ENCODE measurements at regions not wholly inside any gene's neighbourhood (a gene's known extent, or its start where the extent isn't known, plus 50 kb on each side); places are given as distances from the start of the nearest gene placed in this dataset.

GRCh38 chr7:148940702-148941597 is 56.9 kb upstream of the EZH2 start (continued):
- TF ChIP-seq KDM5A (IDR thresholded peaks at IDR 0.05; ENCODE audit: borderline replicate concordance, low read length), result peak; percentile 47; the same call in 1 of the 2 replicates
- TF ChIP-seq ZUFSP (CRISPR knock-in tag; IDR thresholded peaks at IDR 0.05; ENCODE audit: borderline replicate concordance), result no peak
- TF ChIP-seq ARID4A (CRISPR knock-in tag; IDR thresholded peaks at IDR 0.05; ENCODE audit: borderline replicate concordance), result peak; percentile 88
- peak; percentile 84 for TF ChIP-seq UBTF (CRISPR knock-in tag; IDR thresholded peaks at IDR 0.05)
- no peak for TF ChIP-seq TOE1 (CRISPR knock-in tag; IDR thresholded peaks at IDR 0.05)
- no peak for TF ChIP-seq RNF219 (CRISPR knock-in tag; IDR thresholded peaks at IDR 0.05)
- TF ChIP-seq ZNF724P (CRISPR knock-in tag; IDR thresholded peaks at IDR 0.05; ENCODE audit: borderline replicate concordance), result 0 out of 2 replicates have a peak, but pooled peaks have one; percentile 61
- no peak for TF ChIP-seq ZNF543 (CRISPR knock-in tag; IDR thresholded peaks at IDR 0.05)
- no peak for TF ChIP-seq THAP8 (CRISPR knock-in tag; IDR thresholded peaks at IDR 0.05; ENCODE audit: borderline replicate concordance)
- no peak for TF ChIP-seq ZNF775 (CRISPR knock-in tag; IDR thresholded peaks at IDR 0.05; ENCODE audit: borderline replicate concordance)
- TF ChIP-seq MXI1 (IDR thresholded peaks at IDR 0.05; ENCODE audit: borderline replicate concordance, low read depth, low read length), result peak; percentile 62; the same call in 1 of the 3 replicates
- TF ChIP-seq PHF21A (CRISPR knock-in tag; IDR thresholded peaks at IDR 0.05), result peak; percentile 51; the same call in 1 of the 2 replicates
- peak; percentile 78; the same call in 1 of the 2 replicates for TF ChIP-seq ZFP91 (CRISPR knock-in tag; IDR thresholded peaks at IDR 0.05; ENCODE audit: borderline replicate concordance)
- TF ChIP-seq ZNF256 (CRISPR knock-in tag; conservative IDR thresholded peaks at IDR 0.05), result no peak
